HG02642 (cell line): ENCODE measurements at regions not wholly inside any gene's neighbourhood (a gene's known extent, or its start where the extent isn't known, plus 50 kb on each side); places are given as distances from the start of the nearest gene placed in this dataset.
"Not testable (repeated sequence)": the region's sequence is repeated elsewhere in the genome, so short reads cannot be mapped to it uniquely, and the experiment has no call there.

Experiments used
- ATAC-seq: cut with Tn5 transposase; IDR thresholded peaks from one replicate; pipeline ENCODE4 v1.9.1; 2021; ENCODE audit warnings: mild to moderate bottlenecking; ENCODE audit not compliant: unreplicated experiment, poor library complexity

DNA sequence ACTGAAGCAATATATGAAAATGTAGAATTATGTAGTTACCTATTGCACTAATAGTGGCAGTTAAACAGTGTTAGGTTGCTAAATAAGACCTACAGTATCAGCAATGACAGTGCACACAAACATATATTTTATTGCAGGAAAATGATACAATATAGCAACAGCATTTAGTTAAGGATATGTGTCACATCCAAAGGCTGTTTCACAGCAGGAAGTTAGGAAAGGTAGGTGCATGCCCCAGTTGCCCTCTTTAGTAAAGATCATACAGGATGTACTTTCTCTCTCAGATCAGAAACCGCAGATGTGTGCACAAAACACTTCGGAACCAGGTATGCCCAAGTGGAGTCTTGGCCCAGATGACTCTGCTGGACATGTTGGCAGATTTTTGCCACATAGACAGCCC is 444.1 kb downstream of the XIRP2 start:
- no peak for ATAC-seq

GRCh38 chr2:167331636-167332232 is 443.5 kb downstream of the XIRP2 start:
- peak; percentile 61 for ATAC-seq

DNA sequence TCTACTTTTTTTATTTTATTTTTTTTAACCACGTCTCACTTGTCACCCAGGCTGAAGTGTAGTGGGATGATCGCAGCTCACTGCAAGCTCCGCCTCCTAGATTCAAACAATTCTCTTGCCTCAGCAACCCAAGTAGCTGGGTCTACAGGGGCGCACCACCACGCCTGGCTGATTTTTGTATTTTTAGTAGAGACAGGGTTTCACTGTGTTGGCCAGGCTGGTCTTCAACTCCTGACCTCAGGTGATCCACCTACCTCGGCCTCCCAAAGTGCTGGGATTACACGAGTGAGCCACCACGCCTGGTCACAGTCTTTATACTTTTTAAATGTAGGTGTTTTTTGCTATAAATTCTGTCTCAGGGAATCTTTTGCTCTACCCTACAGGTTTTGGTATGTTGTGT is 440.5 kb downstream of the XIRP2 start:
- not testable (repeated sequence) for ATAC-seq

- no peak for ATAC-seq
These were observed 434.5 kb downstream of the XIRP2 start for GRCh38 chr2:167322795-167323194.

DNA sequence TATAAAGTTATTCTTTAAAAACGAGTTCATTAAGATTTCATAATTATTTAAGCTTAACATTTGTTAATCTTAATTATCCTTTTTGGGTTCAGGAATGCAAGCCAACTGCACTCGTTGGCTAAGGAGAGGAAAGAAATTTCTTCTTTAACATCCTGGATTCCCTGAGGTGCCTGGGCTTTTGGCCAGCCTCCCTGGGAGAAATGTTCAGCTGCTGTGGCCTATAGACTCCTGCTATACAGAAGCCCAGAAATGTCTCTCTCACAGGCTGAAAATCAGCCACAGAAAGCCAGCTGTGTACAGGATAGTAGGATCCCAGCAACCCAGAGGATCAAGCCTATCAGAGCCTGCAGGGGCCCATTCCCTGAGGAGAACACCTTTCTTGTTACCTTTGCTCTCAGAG is 430.3 kb downstream of the XIRP2 start:
- no peak for ATAC-seq

DNA sequence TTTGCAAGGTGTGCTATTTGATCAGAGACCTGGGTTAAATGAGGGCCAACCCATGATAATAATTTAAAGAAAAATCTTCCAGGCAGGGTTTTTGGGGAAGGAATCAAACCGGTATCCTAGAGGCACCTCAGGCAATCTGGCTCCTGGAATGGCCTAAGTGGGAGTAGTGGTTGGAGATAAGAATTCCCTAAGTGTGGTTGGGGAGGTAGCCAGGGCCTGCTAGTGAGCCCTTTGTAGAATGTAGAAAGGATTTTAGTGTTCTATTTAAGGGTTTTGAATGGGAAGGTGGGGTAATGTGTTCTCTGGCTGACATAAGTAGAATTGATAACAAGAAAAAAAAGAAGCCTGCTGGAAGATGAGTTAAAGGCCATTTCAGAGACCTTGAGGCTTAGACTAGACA is 422.2 kb downstream of the XIRP2 start:
- no peak for ATAC-seq
